ENCODE measurements at regions not wholly inside any gene's neighbourhood (a gene's known extent, or its start where the extent isn't known, plus 50 kb on each side); places are given as distances from the start of the nearest gene placed in this dataset.
"Not testable (repeated sequence)": the region's sequence is repeated elsewhere in the genome, so short reads cannot be mapped to it uniquely, and the experiment has no call there.

DNA sequence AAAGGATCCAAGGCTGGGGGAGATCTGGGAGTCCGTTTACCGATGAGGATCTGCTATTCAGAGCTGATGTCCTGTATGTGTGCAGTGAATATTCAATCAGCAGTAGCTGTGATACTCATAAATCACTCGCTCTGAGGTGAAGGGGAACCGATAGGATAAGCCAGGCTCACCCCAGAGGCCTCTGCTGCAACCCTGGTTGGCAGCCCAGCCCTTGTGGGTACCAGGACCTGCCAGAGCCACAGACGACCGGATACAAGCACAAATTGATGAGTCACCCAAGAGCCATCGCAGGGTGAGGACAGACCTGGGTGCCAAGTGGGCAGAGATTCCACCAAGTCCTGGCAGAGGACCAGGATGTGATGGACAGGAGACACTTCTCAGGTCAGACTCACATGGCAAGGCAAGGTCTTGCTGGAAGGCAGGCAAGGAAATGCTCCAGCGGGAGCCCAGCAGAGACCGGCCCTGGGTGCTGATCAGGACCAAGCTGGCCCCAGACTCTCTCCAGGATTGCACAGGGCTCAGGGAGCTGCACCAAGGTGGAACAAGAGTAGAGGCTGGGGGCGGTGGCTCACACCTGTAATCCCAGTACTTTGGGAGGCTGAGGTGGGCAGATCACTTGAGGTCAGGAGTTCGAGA, 112.2 kb upstream of the ZNF479 start:
- H3K36me3 Mint-ChIP-seq; H3K4me3 Mint-ChIP-seq; H3K4me1 ChIP-seq (ENCODE audit: control insufficient read depth in 1 of 2, extremely low read depth in 1 of 2, insufficient read depth in 2 of 2, low read length in 2 of 2); H3K36me3 ChIP-seq (ENCODE audit: control insufficient read depth in 2 of 2, extremely low read depth in 1 of 2, insufficient read depth in 1 of 2, low read length in 1 of 2); H3K27me3 ChIP-seq (replicated peaks in 1 of 2; ENCODE audit: control insufficient read depth in 2 of 2, extremely low read depth in 1 of 2, insufficient read depth in 2 of 2, low read length in 1 of 2); H3K4me3 ChIP-seq (ENCODE audit: control insufficient read depth in 1 of 2, extremely low read depth in 1 of 2, low read length in 1 of 2); DNase-seq; H3K27me3 Mint-ChIP-seq; H3K4me1 Mint-ChIP-seq; ATAC-seq (replicated peaks in 1 of 4); POLR2A ChIA-PET; H3K9me3 ChIP-seq; CTCF ChIA-PET; H3K27ac Mint-ChIP-seq; H3K27ac ChIP-seq (ENCODE audit: low read length): not testable (repeated sequence)
- WGBS (ENCODE audit: insufficient coverage): 90% methylated on average over 7 of the region's 11 CpGs
- peaks cover 26 to 49% (median 30%) of the 10 kb centered on the region in 3 donors for H3K9me3 Mint-ChIP-seq

DNA sequence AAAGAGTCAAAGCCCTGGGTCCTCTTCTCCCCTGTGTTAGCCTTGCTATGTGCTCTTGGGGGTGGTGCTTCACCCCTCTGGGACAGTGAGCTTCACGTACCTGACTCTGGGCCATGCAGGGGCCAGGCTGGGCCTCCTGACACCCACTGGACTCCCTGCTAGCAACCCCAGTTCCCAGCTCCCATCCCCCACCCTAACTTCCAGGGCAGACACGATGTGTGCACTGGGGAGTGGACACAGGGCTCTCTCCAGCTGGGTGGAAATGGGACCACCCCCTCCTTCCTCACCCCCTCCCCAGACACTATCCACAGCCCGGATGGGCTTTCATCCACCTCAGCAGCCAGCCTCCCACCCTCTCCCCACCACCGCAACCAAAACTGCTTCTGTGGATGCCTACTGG, 113.0 kb upstream of the ZNF479 start:
- no peak overlapping the region for H3K27ac ChIP-seq (ENCODE audit: low read length)
- no peaks in the 10 kb centered on the region for H3K36me3 ChIP-seq (ENCODE audit: control insufficient read depth in 2 of 2, extremely low read depth in 1 of 2, insufficient read depth in 1 of 2, low read length in 1 of 2)
- WGBS (ENCODE audit: insufficient coverage): 71% methylated on average over 1 of the region's 4 CpGs
- no peak overlapping the region for H3K4me3 ChIP-seq (ENCODE audit: control insufficient read depth in 1 of 2, extremely low read depth in 1 of 2, low read length in 1 of 2)
- DNase-seq: no peak
- ChIA-PET POLR2A (no interaction called here), CTCF (no interaction called here)
- ATAC-seq (replicated peaks in 1 of 4): no peak
- no peaks in the 10 kb centered on the region for H3K9me3 ChIP-seq
- no peaks in the 10 kb centered on the region for H3K36me3 Mint-ChIP-seq
- H3K4me1 ChIP-seq (ENCODE audit: control insufficient read depth in 1 of 2, extremely low read depth in 1 of 2, insufficient read depth in 2 of 2, low read length in 2 of 2): no peaks in the 10 kb centered on the region
- peaks cover 29 to 49% (median 30%) of the 10 kb centered on the region in 3 donors for H3K9me3 Mint-ChIP-seq
- H3K27ac Mint-ChIP-seq: no peak overlapping the region
- no peaks in the 10 kb centered on the region for H3K27me3 Mint-ChIP-seq
- H3K4me3 Mint-ChIP-seq: no peak overlapping the region
- no peaks in the 10 kb centered on the region for H3K4me1 Mint-ChIP-seq
- H3K27me3 ChIP-seq (replicated peaks in 1 of 2; ENCODE audit: control insufficient read depth in 2 of 2, extremely low read depth in 1 of 2, insufficient read depth in 2 of 2, low read length in 1 of 2): no peaks in the 10 kb centered on the region

DNA sequence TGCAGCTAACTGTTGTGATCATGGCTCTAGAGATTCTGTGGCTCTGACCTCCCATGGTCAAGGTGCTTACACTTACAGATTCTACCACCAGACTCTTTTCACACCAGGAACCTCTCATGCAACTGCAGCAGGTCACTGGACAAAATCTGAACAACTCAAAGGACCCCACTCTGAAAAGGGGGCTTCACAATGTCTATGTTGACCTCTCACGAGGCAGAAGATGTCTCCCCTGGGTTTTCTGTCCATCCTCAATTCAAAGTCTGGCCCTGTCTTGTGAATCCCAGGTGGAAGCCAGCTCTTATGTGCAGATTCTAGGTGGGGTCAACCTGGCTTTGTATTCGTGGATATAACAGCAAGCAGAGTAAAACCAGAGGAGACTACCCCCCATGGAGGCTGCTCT, 118.6 kb upstream of the ZNF479 start:
- no peaks in the 10 kb centered on the region for H3K27me3 Mint-ChIP-seq
- H3K4me3 Mint-ChIP-seq: no peak overlapping the region
- no peak for DNase-seq
- H3K27ac Mint-ChIP-seq: no peak overlapping the region
- no peak for ATAC-seq (replicated peaks in 1 of 4)
- peaks cover 12 to 31% (median 12%) of the 10 kb centered on the region in 3 donors for H3K9me3 Mint-ChIP-seq
- Histone ChIP-seq H3K27ac (ENCODE audit: low read length) (no peak overlapping the region), H3K4me3 (ENCODE audit: control insufficient read depth in 1 of 2, extremely low read depth in 1 of 2, low read length in 1 of 2) (no peak overlapping the region), H3K9me3 (no peaks in the 10 kb centered on the region), H3K4me1 (ENCODE audit: control insufficient read depth in 1 of 2, extremely low read depth in 1 of 2, insufficient read depth in 2 of 2, low read length in 2 of 2) (no peaks in the 10 kb centered on the region), H3K27me3 (replicated peaks in 1 of 2; ENCODE audit: control insufficient read depth in 2 of 2, extremely low read depth in 1 of 2, insufficient read depth in 2 of 2, low read length in 1 of 2) (no peaks in the 10 kb centered on the region), H3K36me3 (ENCODE audit: control insufficient read depth in 2 of 2, extremely low read depth in 1 of 2, insufficient read depth in 1 of 2, low read length in 1 of 2) (no peaks in the 10 kb centered on the region)
- no CpG with 5 or more reads among the region's 2 CpGs for WGBS (ENCODE audit: insufficient coverage)
- ChIA-PET POLR2A (no interaction called here), CTCF (no interaction called here)
- no peaks in the 10 kb centered on the region for H3K4me1 Mint-ChIP-seq
- H3K36me3 Mint-ChIP-seq: no peaks in the 10 kb centered on the region

DNA sequence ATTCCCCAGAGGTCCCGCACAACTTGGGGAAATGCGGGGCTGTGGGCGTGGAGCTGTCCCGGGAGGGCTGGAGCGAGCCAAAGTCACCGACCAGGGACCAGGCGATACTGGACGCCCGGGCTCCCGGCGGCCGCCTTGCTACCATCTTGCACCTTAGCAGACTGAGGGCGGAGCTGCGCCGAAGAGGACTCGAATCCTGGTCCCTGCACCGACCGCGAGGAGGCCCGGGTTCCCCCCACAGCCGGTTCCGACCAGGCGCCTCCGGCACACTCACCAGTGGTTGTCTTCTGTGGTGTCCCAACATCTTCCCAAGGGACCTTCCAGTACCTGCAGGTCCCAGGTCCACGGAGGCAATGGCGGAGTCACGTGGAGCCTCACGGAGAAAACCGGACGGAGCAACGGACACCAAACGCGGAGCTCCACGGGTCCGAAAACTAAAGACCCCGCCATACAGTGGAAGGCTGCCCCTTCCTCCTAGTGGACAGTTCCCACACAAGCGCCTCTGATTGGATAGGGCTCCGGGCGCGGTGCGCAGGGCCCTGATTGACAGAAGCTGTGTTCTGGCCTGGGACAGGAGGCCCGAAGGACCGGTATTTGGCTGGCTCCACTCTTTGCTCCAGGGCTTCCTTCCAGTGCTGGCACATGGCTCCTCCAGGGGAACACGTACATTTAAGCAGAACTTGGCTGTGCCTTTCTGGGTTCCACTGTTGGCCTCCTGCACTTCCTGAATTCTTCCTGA, 124.6 kb upstream of the ZNF479 start:
- Mint-ChIP-seq H3K36me3 (no peaks in the 10 kb centered on the region), H3K27ac (no peak overlapping the region), H3K27me3 (no peaks in the 10 kb centered on the region), H3K4me3 (no peak overlapping the region), H3K4me1 (no peaks in the 10 kb centered on the region), H3K9me3 (peaks cover under 1 to 12% (median 11%) of the 10 kb centered on the region in 3 donors)
- Histone ChIP-seq H3K9me3 (peaks cover 3% of the 10 kb centered on the region), H3K27me3 (replicated peaks in 1 of 2; ENCODE audit: control insufficient read depth in 2 of 2, extremely low read depth in 1 of 2, insufficient read depth in 2 of 2, low read length in 1 of 2) (no peaks in the 10 kb centered on the region), H3K4me3 (ENCODE audit: control insufficient read depth in 1 of 2, extremely low read depth in 1 of 2, low read length in 1 of 2) (no peak overlapping the region), H3K4me1 (ENCODE audit: control insufficient read depth in 1 of 2, extremely low read depth in 1 of 2, insufficient read depth in 2 of 2, low read length in 2 of 2) (no peaks in the 10 kb centered on the region), H3K36me3 (ENCODE audit: control insufficient read depth in 2 of 2, extremely low read depth in 1 of 2, insufficient read depth in 1 of 2, low read length in 1 of 2) (no peaks in the 10 kb centered on the region), H3K27ac (ENCODE audit: low read length) (no peak overlapping the region)
- ChIA-PET CTCF (no interaction called here), POLR2A (no interaction called here)
- no peak for ATAC-seq (replicated peaks in 1 of 4)
- DNase-seq: no peak
- WGBS (ENCODE audit: insufficient coverage): 87% methylated on average over 38 of the region's 44 CpGs

DNA sequence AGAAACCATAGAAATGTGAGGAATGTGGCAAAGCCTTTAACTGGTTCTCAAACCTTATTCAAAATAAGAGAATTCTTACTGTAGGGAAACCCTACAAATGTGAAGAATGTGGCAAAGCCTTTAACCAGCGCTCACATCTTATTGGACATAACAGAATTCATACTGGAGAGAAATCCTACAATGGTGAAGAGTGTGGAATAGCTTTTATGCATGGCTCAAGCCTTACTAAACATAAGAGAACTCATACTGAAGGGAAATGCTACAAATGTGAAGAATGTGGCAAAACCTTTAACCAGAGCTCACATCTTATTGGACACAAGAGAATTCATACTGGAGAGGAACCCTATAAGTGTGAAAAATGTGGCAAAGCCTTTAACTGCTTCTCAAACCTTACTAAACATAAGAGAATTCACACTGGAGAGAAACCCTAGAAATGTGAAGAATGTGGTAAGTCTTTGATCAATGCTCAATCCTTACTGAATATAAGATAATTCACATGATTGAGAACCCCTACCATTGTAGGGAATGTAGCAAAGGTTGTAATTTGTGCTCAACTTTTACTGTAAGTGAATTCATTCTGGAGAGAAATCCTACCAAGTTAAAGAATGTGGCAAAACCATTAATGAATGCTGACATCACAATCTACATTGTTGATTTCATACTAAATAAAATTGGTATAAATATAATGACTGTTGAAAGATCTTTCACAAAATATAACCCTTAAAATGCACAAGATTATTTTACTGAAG, 142.5 kb upstream of the ZNF479 start:
- H3K27ac Mint-ChIP-seq: no peak overlapping the region
- H3K4me3 Mint-ChIP-seq: no peak overlapping the region
- Histone ChIP-seq H3K27me3 (replicated peaks in 1 of 2; ENCODE audit: control insufficient read depth in 2 of 2, extremely low read depth in 1 of 2, insufficient read depth in 2 of 2, low read length in 1 of 2) (no peaks in the 10 kb centered on the region), H3K4me1 (ENCODE audit: control insufficient read depth in 1 of 2, extremely low read depth in 1 of 2, insufficient read depth in 2 of 2, low read length in 2 of 2) (no peaks in the 10 kb centered on the region), H3K9me3 (peaks cover 4% of the 10 kb centered on the region), H3K4me3 (ENCODE audit: control insufficient read depth in 1 of 2, extremely low read depth in 1 of 2, low read length in 1 of 2) (no peak overlapping the region), H3K36me3 (ENCODE audit: control insufficient read depth in 2 of 2, extremely low read depth in 1 of 2, insufficient read depth in 1 of 2, low read length in 1 of 2) (no peaks in the 10 kb centered on the region), H3K27ac (ENCODE audit: low read length) (no peak overlapping the region)
- no peak for ATAC-seq (replicated peaks in 1 of 4)
- no peaks in the 10 kb centered on the region for H3K27me3 Mint-ChIP-seq
- H3K36me3 Mint-ChIP-seq: peaks cover 3% of the 10 kb centered on the region
- ChIA-PET CTCF (no interaction called here), POLR2A (no interaction called here)
- no peak for DNase-seq
- no CpG with 5 or more reads among the region's 1 CpG for WGBS (ENCODE audit: insufficient coverage)
- H3K9me3 Mint-ChIP-seq: peaks cover 24 to 74% (median 54%) of the 10 kb centered on the region in 3 donors
- no peaks in the 10 kb centered on the region for H3K4me1 Mint-ChIP-seq

DNA sequence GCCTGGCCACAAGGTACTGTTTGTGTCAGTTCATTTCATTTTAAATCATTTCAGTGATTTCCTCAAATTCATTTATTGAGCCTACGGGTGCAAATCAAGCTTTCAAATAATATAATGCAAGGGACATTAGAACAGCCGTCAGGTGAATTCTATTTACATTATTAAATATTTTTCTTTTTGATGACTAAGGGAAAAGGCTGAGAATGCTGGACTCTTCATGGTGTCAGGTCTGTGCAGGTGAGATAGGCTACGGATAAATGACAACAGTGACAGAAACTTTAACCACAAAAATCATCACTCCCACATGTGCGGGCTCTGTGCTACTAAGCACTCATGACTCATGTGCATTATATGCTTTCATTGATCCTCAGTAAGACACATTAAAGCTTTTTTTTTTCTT, 149.2 kb upstream of the ZNF716 start:
- no peaks in the 10 kb centered on the region for H3K4me1 Mint-ChIP-seq
- Histone ChIP-seq H3K27me3 (replicated peaks in 1 of 2; ENCODE audit: control insufficient read depth in 2 of 2, extremely low read depth in 1 of 2, insufficient read depth in 2 of 2, low read length in 1 of 2) (no peaks in the 10 kb centered on the region), H3K27ac (ENCODE audit: low read length) (no peak overlapping the region), H3K36me3 (ENCODE audit: control insufficient read depth in 2 of 2, extremely low read depth in 1 of 2, insufficient read depth in 1 of 2, low read length in 1 of 2) (no peaks in the 10 kb centered on the region), H3K4me3 (ENCODE audit: control insufficient read depth in 1 of 2, extremely low read depth in 1 of 2, low read length in 1 of 2) (no peak overlapping the region), H3K9me3 (no peaks in the 10 kb centered on the region), H3K4me1 (ENCODE audit: control insufficient read depth in 1 of 2, extremely low read depth in 1 of 2, insufficient read depth in 2 of 2, low read length in 2 of 2) (no peaks in the 10 kb centered on the region)
- no peaks in the 10 kb centered on the region for H3K36me3 Mint-ChIP-seq
- CTCF ChIA-PET: no interaction called here
- H3K4me3 Mint-ChIP-seq: no peak overlapping the region
- ATAC-seq (replicated peaks in 1 of 4) (no peak), DNase-seq (no peak)
- no CpG with 5 or more reads among the region's 4 CpGs for WGBS (ENCODE audit: insufficient coverage)
- peaks cover 8 to 26% (median 23%) of the 10 kb centered on the region in 3 donors for H3K9me3 Mint-ChIP-seq
- no peak overlapping the region for H3K27ac Mint-ChIP-seq
- H3K27me3 Mint-ChIP-seq: no peaks in the 10 kb centered on the region
- POLR2A ChIA-PET: no interaction called here

Data from T-cell (primary cell).